Fibroblast of pulmonary artery (primary cell): ENCODE measurements at regions not wholly inside any gene's neighbourhood (a gene's known extent, or its start where the extent isn't known, plus 50 kb on each side); places are given as distances from the start of the nearest gene placed in this dataset.

ENCODE experiments used
- DNase-seq: peaks from one replicate; pipeline ENCODE4 v3.0.0-alpha.2; 2010; ENCODE audit warnings: low read depth
- H3K4me3 ChIP-seq: replicated peaks from 2 replicates; pipeline ENCODE4 v1.5.1; 2011; ENCODE audit warnings: low read depth, mild to moderate bottlenecking, control low read depth, low read length, moderate library complexity
- CTCF ChIP-seq: IDR thresholded peaks from 2 replicates; pipeline ENCODE4 v1.5.1; 2011; ENCODE audit warnings: mild to moderate bottlenecking, control low read depth, low read length, inconsistent platforms; ENCODE audit errors: missing control alignments

DNA sequence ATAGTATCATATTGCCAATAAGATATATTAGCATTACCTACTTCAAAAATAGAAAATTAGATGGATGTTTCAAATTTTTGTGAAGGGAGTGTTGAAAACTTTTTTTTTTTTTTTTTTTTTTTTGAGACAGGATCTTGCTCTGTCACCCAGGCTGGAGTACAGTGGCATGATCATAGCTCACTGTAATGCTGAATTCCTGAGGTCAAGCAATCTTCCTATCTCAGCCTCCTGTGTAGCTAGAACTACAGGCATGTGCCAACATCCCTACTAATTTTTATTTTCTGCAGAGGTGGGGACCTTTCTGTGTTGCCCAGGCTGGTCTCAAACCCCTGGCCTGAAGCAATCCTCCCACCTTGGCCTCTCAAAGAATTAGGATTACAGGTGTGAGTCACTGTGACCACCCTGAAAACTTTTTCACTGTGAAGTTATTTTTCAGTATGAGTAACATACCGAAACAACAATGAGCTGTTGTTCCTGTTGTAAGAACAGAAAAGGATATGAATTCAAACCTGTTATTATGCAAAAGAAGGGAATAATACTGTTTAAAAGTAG, 266.9 kb downstream of the NEBL start:
- no peak for TF ChIP-seq CTCF
- no peak overlapping the region for H3K4me3 ChIP-seq
- no peak for DNase-seq

GRCh38 chr10:20627946-20628507, 269.1 kb downstream of the NEBL start:
- DNase-seq: no peak
- no peak for TF ChIP-seq CTCF
- no peak overlapping the region for H3K4me3 ChIP-seq

GRCh38 chr10:20627087-20627486, 270.0 kb downstream of the NEBL start:
- H3K4me3 ChIP-seq: no peak overlapping the region
- DNase-seq: no peak
- TF ChIP-seq CTCF: no peak

- no peak for TF ChIP-seq CTCF
- DNase-seq: no peak
These were observed 271.2 kb downstream of the NEBL start for GRCh38 chr10:20625868-20626267.

GRCh38 chr10:20624642-20625041, 272.5 kb downstream of the NEBL start:
- peak; percentile 26 for DNase-seq
- H3K4me3 ChIP-seq: no peak overlapping the region
- TF ChIP-seq CTCF: no peak

More at GRCh38 chr10:20625868-20626267, 271.2 kb downstream of the NEBL start:
- no peak overlapping the region for H3K4me3 ChIP-seq

GRCh38 chr10:20623546-20623945, 273.6 kb downstream of the NEBL start:
- DNase-seq: no peak
- H3K4me3 ChIP-seq: no peak overlapping the region
- no peak for TF ChIP-seq CTCF

DNA sequence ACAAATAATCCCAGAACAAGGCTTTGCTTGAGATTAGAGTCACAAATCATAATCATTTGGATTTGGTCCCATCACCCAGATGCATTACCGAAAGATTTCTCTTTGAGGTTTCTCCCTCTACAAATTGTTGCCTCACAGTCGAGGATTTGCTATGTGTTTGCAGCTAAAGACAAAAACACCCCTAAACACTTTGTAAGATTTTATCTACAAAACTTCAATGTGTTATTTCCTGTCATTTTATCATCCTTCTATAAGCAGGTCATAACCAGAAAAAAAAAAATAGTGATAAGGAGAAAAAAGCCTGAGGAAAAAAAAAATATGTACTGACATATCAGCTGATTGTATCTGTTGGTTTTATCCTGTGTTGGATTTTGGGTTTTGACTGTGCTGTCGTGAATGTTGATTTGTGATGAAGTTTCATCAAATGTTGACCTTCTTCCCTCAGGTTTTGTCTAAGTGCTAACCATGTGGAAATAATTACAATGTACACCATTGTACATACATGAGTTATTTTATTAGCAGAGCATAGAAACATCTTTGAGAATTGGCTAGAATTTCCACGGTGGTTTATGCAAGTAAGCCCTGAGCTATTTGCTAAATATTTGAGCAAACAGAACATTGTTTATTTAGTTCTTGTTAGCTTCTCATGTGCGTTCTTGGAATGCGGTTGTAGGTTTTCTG, 274.4 kb downstream of the NEBL start:
- H3K4me3 ChIP-seq: no peak overlapping the region
- peak; percentile 6 for DNase-seq
- no peak for TF ChIP-seq CTCF
